H9 (cell line): ENCODE measurements at regions not wholly inside any gene's neighbourhood (a gene's known extent, or its start where the extent isn't known, plus 50 kb on each side); places are given as distances from the start of the nearest gene placed in this dataset.

Experiments
- DNase-seq: peaks from one replicate; pipeline ENCODE4 v3.0.0-alpha.2; 2017
- H2AFZ ChIP-seq: one replicate; pipeline ENCODE4 v1.6.1; 2013; ENCODE audit warnings: mild to moderate bottlenecking, low read length, control low read depth, moderate library complexity
- H2AK5ac ChIP-seq: 2 replicates; pipeline ENCODE4 v1.6.1; 2013; ENCODE audit warnings: low read length, control low read depth, mixed read lengths; ENCODE audit not compliant: insufficient read length
- H2BK120ac ChIP-seq: one replicate; pipeline ENCODE4 v1.6.1; 2013; ENCODE audit warnings: low read depth, mild to moderate bottlenecking, low read length, control low read depth, inconsistent platforms; ENCODE audit not compliant: poor library complexity, severe bottlenecking
- H2BK12ac ChIP-seq: 2 replicates; pipeline ENCODE4 v1.6.1; 2013; ENCODE audit warnings: low read length, control low read depth, mixed read lengths, low read depth; ENCODE audit not compliant: insufficient read length
- H2BK15ac ChIP-seq: 2 replicates; pipeline ENCODE4 v1.6.1; 2013; ENCODE audit warnings: low read depth, low read length, control low read depth
- H2BK20ac ChIP-seq: one replicate; pipeline ENCODE4 v1.6.1; 2013; ENCODE audit warnings: low read depth, mild to moderate bottlenecking, low read length, control low read depth, inconsistent platforms; ENCODE audit not compliant: poor library complexity, severe bottlenecking
- H2BK5ac ChIP-seq: 2 replicates; pipeline ENCODE4 v1.6.1; 2013; ENCODE audit warnings: low read length, control low read depth, mixed read lengths; ENCODE audit not compliant: insufficient read length
- H3K14ac ChIP-seq: 2 replicates; pipeline ENCODE4 v1.6.1; 2013; ENCODE audit warnings: low read length, control low read depth; ENCODE audit not compliant: insufficient read depth
- H3K18ac ChIP-seq: 2 replicates; pipeline ENCODE4 v1.6.1; 2013; ENCODE audit warnings: low read depth, mild to moderate bottlenecking, mixed read lengths, low read length, control low read depth; ENCODE audit not compliant: insufficient read length
- H3K23ac ChIP-seq: 2 replicates; pipeline ENCODE4 v1.6.1; 2013; ENCODE audit warnings: low read length, control low read depth, mixed read lengths, low read depth; ENCODE audit not compliant: insufficient read length
- H3K23me2 ChIP-seq: 2 replicates; pipeline ENCODE4 v1.6.1; 2013; ENCODE audit warnings: low read depth, mild to moderate bottlenecking, mixed read lengths, low read length, control low read depth; ENCODE audit not compliant: insufficient read length, poor library complexity, severe bottlenecking
- H3K27ac ChIP-seq: 2 replicates; pipeline ENCODE4 v1.5.1; 2013; ENCODE audit warnings: low read length, control low read depth, mixed read lengths, low read depth; ENCODE audit not compliant: insufficient read length
- H3K27me3 ChIP-seq: 2 replicates; pipeline ENCODE4 v1.6.1; 2013; ENCODE audit warnings: low read length, control low read depth, inconsistent platforms; ENCODE audit not compliant: insufficient read depth
- H3K4ac ChIP-seq: 2 replicates; pipeline ENCODE4 v1.6.1; 2013; ENCODE audit warnings: low read depth, mild to moderate bottlenecking, control low read depth, inconsistent platforms, low read length, moderate library complexity
- H3K4me1 ChIP-seq: 2 replicates; pipeline ENCODE4 v1.6.1; 2013; ENCODE audit warnings: low read length, control low read depth, inconsistent platforms; ENCODE audit not compliant: insufficient read depth
- H3K4me2 ChIP-seq: 2 replicates; pipeline ENCODE4 v1.6.1; 2013; ENCODE audit warnings: low read length, control low read depth, mixed read lengths; ENCODE audit not compliant: insufficient read length, insufficient read depth
- H3K56ac ChIP-seq: 2 replicates; pipeline ENCODE4 v1.6.1; 2013; ENCODE audit warnings: low read depth, mild to moderate bottlenecking, mixed read lengths, low read length, control low read depth; ENCODE audit not compliant: insufficient read length
- H3K79me1 ChIP-seq: 2 replicates; pipeline ENCODE4 v1.6.1; 2013; ENCODE audit warnings: low read depth, mild to moderate bottlenecking, moderate library complexity, low read length, control low read depth, inconsistent platforms; ENCODE audit not compliant: insufficient read depth, poor library complexity, severe bottlenecking
- H3K79me2 ChIP-seq: 2 replicates; pipeline ENCODE4 v1.6.1; 2013; ENCODE audit warnings: low read length, control low read depth, inconsistent platforms; ENCODE audit not compliant: insufficient read depth
- H3K9ac ChIP-seq: 2 replicates; pipeline ENCODE4 v1.6.1; 2013; ENCODE audit warnings: low read length, control low read depth, mixed read lengths; ENCODE audit not compliant: insufficient read length; ENCODE audit errors: extremely low read depth
- H3K9me3 ChIP-seq: one replicate; pipeline ENCODE4 v1.6.1; 2013; ENCODE audit warnings: low read depth, low read length, inconsistent platforms; ENCODE audit not compliant: control insufficient read depth
- H3T11ph ChIP-seq: one replicate; pipeline ENCODE4 v1.6.1; 2013; ENCODE audit warnings: mild to moderate bottlenecking, low read length, control low read depth, inconsistent platforms
- H4K20me1 ChIP-seq: one replicate; pipeline ENCODE4 v1.6.1; 2013; ENCODE audit not compliant: control insufficient read depth, insufficient read length, insufficient read depth
- H4K5ac ChIP-seq: 2 replicates; pipeline ENCODE4 v1.6.1; 2013; ENCODE audit warnings: low read depth, mild to moderate bottlenecking, mixed read lengths, low read length, control low read depth; ENCODE audit not compliant: insufficient read length
- H4K8ac ChIP-seq: replicated peaks from 2 replicates; pipeline ENCODE4 v1.6.1; 2013; ENCODE audit warnings: low read length, control low read depth, mixed read lengths, low read depth; ENCODE audit not compliant: insufficient read length
- H4K91ac ChIP-seq: 2 replicates; pipeline ENCODE4 v1.6.1; 2013; ENCODE audit warnings: low read depth, mild to moderate bottlenecking, moderate library complexity, mixed read lengths, low read length, control low read depth; ENCODE audit not compliant: insufficient read length
- H3K27ac Mint-ChIP-seq, 3 experiments: 2 replicates in 2 of 3; 3 replicates in 1 of 3; pipeline ENCODE4 v1.8.0; 2020 to 2021; ENCODE audit warnings: mixed read lengths in 3 of 3, mild to moderate bottlenecking in 1 of 3, moderate library complexity in 1 of 3
- H3K27me3 Mint-ChIP-seq: 2 replicates; pipeline ENCODE4 v1.8.0; 2021; ENCODE audit warnings: low read depth, mild to moderate bottlenecking, moderate library complexity, mixed read lengths
- H3K36me3 Mint-ChIP-seq, 3 experiments: 2 replicates in 2 of 3; 3 replicates in 1 of 3; pipeline ENCODE4 v1.8.0; 2020 to 2021; ENCODE audit warnings: low read depth in 3 of 3, mixed read lengths in 3 of 3; ENCODE audit not compliant: insufficient read depth in 1 of 3
- H3K4me1 Mint-ChIP-seq, 2 experiments: 2 replicates each; pipeline ENCODE4 v1.8.0; 2020; ENCODE audit warnings: mixed read lengths in 2 of 2
- H3K4me3 Mint-ChIP-seq, 2 experiments: 2 replicates in 1 of 2; 3 replicates in 1 of 2; pipeline ENCODE4 v1.8.0; 2020 to 2021; ENCODE audit warnings: mild to moderate bottlenecking in 2 of 2, mixed read lengths in 2 of 2, moderate library complexity in 1 of 2
- H3K9me3 Mint-ChIP-seq, 2 experiments: 2 replicates in 1 of 2; 3 replicates in 1 of 2; pipeline ENCODE4 v1.8.0; 2020; ENCODE audit warnings: mild to moderate bottlenecking in 2 of 2, mixed read lengths in 2 of 2, moderate library complexity in 1 of 2
- WGBS: extraction: QIAGEN DNeasy Blood & Tissue Kit; methylation state at CpG from one replicate; pipeline ENCODE4 v1.1.7; 2013; ENCODE audit warnings: missing lambda C conversion rate, low lambda C conversion rate, mixed read lengths; ENCODE audit not compliant: insufficient read length; ENCODE audit errors: extremely low coverage; 5-methylcytosine and 5-hydroxymethylcytosine counted together
- TF ChIP-seq, protein P1 (sequence below): fragments of 200-600 bp; sonication (generic); conservative IDR thresholded peaks from 3 replicates; pipeline ENCODE4 v1.8.0; 2021; ENCODE audit warnings: antibody characterized with exemption, mild to moderate bottlenecking

DNA sequence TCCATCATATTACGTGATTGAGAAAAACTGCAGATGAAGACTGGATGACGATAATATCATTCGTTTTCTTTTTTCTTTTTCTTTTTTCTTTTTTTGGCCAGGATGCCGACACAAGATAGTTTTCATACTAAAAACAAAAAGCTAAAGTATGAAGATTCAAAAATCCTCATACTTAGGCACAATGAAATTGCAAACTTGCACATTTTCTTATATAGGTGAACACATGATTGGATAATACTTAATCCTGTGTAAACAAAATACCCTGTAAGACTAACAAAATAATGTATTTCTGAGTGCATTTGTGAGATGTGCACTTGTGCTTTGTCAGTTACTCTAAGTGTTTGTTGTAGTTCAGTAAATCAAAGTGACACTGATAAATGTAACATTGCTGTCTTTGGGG is 568.9 kb downstream of the ANKRD50 start:
- H3K56ac ChIP-seq = no peak overlapping the region
- H3K23me2 ChIP-seq = no peaks in the 10 kb centered on the region
- WGBS = no CpG with 5 or more reads among the region's 4 CpGs
- no peaks in the 10 kb centered on the region for H3K4me1 ChIP-seq
- H3K79me1 ChIP-seq = no peaks in the 10 kb centered on the region
- no peaks in the 10 kb centered on the region for H4K20me1 ChIP-seq
- no peak overlapping the region for H2AFZ ChIP-seq
- no peaks in the 10 kb centered on the region for H3K4me1 Mint-ChIP-seq
- H3K27me3 Mint-ChIP-seq = no peaks in the 10 kb centered on the region
- no peaks in the 10 kb centered on the region for H3K9me3 ChIP-seq
- no peak overlapping the region for H3T11ph ChIP-seq
- no peak overlapping the region for H2BK5ac ChIP-seq
- no peak overlapping the region for H2BK12ac ChIP-seq
- TF ChIP-seq, protein P1, sequence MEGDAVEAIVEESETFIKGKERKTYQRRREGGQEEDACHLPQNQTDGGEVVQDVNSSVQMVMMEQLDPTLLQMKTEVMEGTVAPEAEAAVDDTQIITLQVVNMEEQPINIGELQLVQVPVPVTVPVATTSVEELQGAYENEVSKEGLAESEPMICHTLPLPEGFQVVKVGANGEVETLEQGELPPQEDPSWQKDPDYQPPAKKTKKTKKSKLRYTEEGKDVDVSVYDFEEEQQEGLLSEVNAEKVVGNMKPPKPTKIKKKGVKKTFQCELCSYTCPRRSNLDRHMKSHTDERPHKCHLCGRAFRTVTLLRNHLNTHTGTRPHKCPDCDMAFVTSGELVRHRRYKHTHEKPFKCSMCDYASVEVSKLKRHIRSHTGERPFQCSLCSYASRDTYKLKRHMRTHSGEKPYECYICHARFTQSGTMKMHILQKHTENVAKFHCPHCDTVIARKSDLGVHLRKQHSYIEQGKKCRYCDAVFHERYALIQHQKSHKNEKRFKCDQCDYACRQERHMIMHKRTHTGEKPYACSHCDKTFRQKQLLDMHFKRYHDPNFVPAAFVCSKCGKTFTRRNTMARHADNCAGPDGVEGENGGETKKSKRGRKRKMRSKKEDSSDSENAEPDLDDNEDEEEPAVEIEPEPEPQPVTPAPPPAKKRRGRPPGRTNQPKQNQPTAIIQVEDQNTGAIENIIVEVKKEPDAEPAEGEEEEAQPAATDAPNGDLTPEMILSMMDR = no peak
- peaks cover 0 to 5% (median 5%) of the 10 kb centered on the region in 3 experiments; a peak in 5 of 7 replicates for H3K36me3 Mint-ChIP-seq
- H3K18ac ChIP-seq = no peak overlapping the region
- H4K5ac ChIP-seq = no peak overlapping the region
- no peak overlapping the region for H2BK120ac ChIP-seq
- H2BK15ac ChIP-seq = no peak overlapping the region
- H3K4ac ChIP-seq = no peak overlapping the region
- no peak overlapping the region for H3K4me3 Mint-ChIP-seq
- no peak overlapping the region for H4K8ac ChIP-seq
- no peak for DNase-seq
- no peak overlapping the region for H3K27ac Mint-ChIP-seq
- H2AK5ac ChIP-seq = no peak overlapping the region
- H2BK20ac ChIP-seq = no peak overlapping the region
- no peak overlapping the region for H3K23ac ChIP-seq
- H3K27ac ChIP-seq = no peak overlapping the region
- peaks cover 4% of the 10 kb centered on the region in 2 experiments; a peak in 4 of 5 replicates for H3K9me3 Mint-ChIP-seq
- no peak overlapping the region for H4K91ac ChIP-seq
- no peaks in the 10 kb centered on the region for H3K79me2 ChIP-seq
- no peak overlapping the region for H3K9ac ChIP-seq
- no peak overlapping the region for H3K4me2 ChIP-seq
- no peaks in the 10 kb centered on the region for H3K27me3 ChIP-seq
- no peak overlapping the region for H3K14ac ChIP-seq
